Fibroblast of villous mesenchyme (primary cell): ENCODE measurements at regions not wholly inside any gene's neighbourhood (a gene's known extent, or its start where the extent isn't known, plus 50 kb on each side); places are given as distances from the start of the nearest gene placed in this dataset.

Experiments used
- DNase-seq: peaks from one replicate; pipeline ENCODE4 v3.0.0-alpha.2; 2010; ENCODE audit warnings: low read depth
- H3K4me3 ChIP-seq: 2 replicates; pipeline ENCODE4 v1.5.1; 2011; ENCODE audit warnings: low read depth, mild to moderate bottlenecking, low read length
- TF ChIP-seq, protein P1 (sequence below): IDR thresholded peaks from 2 replicates; pipeline ENCODE4 v1.5.1; 2012; ENCODE audit warnings: low read depth, mild to moderate bottlenecking, low read length; ENCODE audit not compliant: insufficient read depth

DNA sequence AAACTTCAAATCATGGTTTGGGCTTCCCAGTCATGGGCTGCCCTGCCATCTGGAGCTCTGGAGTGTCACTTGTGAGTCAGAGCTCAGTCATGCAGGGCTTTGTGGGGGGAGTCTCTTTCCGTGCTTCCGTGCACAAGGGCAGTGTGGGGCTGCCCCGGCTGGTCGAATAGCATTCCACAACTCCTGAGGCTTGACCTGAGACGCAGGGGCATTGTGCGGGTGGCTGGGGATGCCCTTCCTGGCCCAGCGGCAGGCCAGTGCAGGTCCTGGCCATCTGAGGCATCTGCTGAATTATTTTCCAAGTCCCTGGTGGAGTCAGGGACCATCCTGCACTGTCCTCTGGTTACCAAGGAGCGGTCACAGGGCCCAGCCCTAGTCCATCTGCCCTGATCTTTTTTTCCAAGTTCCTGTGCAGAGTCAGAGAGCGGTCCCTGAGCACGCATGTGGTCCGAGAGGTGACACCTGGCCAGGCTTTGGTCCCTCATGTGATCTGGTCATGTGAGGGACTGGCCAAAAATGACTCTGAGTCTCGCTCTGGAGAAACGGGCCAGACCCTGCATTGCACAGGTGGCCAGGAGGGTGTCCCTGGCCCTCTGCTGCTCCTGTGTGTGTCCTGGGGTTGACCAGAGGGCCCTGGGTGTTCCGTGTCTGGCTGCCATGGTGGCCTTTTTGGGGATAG, 167.0 kb upstream of the ALG10B start:
- TF ChIP-seq, protein P1, sequence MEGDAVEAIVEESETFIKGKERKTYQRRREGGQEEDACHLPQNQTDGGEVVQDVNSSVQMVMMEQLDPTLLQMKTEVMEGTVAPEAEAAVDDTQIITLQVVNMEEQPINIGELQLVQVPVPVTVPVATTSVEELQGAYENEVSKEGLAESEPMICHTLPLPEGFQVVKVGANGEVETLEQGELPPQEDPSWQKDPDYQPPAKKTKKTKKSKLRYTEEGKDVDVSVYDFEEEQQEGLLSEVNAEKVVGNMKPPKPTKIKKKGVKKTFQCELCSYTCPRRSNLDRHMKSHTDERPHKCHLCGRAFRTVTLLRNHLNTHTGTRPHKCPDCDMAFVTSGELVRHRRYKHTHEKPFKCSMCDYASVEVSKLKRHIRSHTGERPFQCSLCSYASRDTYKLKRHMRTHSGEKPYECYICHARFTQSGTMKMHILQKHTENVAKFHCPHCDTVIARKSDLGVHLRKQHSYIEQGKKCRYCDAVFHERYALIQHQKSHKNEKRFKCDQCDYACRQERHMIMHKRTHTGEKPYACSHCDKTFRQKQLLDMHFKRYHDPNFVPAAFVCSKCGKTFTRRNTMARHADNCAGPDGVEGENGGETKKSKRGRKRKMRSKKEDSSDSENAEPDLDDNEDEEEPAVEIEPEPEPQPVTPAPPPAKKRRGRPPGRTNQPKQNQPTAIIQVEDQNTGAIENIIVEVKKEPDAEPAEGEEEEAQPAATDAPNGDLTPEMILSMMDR = no peak
- no peak for DNase-seq
- no peak overlapping the region for H3K4me3 ChIP-seq

DNA sequence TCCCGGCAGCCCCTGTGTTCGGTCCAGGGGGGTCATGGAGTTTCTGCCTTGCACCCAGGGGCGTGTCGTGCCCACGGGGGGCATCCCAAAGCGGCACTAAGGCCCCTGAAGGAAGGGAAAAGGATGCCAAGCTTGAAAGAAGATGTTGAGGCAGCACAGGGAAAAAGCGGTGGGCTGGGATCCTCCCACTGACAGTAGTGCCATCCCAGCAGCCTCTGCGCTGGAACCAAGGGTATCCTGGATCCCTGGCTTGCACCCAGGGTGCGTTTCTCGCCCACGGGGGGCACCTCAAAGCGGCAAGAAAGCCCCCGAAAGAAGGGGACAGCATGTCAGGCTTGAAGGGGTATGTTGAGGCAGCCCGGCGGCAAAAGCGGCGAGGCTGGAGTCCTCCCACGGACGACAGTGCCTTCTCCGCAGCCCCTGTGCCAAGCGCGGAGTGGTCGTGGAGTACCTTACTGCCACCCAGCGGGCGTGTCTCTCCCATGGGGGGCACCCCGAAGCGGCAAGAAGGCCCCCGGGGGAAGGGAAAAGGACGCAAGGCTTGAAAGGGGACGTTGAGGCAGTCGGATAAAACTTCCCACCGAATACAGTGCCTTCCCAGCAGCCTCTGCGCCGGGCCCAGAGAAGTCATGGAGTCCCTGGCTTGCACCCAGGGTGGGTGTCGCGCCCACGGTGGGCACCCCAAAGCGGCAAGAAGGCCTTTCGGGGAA, 164.4 kb upstream of the ALG10B start:
- DNase-seq = no peak
- TF ChIP-seq, protein P1 = no peak
- H3K4me3 ChIP-seq = no peak overlapping the region

DNA sequence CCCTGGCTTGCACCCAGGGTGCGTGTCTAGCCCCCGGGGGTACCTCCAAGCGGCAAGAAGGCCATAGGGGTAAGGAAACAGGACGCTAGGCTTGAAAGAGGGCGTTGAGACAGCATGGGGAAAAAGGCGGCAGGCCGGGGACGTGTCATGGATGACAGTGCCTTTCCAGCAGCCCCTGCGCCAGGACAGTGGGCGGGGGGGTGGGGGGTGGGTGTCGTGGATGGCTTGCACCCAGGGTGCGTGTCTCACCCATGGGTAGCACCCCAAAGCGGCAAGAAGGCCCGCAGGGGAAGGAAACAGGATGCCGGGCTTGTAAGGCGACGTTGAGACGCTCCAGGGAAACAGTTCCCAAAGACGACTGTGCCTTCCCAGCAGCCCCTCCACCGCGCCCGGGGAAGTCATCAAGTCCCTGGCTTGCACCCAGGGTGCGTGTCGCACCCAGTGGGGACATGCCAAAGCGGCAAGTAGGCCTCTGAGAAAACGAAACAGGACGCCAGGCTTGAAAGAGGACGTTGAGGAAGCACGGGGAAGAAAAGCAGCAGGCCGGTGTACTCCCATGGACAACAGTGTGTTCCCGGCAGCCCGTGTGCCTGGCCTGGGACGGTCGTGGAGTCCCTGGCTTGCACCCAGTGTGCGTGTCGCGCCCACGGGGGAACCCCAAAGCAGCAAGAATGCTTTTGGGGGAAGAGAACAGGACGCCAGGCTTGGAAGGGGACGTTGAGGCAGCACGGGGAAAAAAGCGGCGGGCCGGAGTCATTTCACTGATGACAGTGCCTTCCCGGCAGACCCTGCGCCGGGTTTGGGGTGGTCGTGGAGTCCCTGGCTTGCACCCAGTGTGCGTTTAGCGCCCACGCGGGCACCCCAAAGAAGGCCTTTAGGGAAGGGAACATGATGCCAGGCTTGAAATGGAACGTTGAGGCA, 163.5 kb upstream of the ALG10B start:
- TF ChIP-seq, protein P1 = no peak
- H3K4me3 ChIP-seq = no peak overlapping the region
- no peak for DNase-seq

DNA sequence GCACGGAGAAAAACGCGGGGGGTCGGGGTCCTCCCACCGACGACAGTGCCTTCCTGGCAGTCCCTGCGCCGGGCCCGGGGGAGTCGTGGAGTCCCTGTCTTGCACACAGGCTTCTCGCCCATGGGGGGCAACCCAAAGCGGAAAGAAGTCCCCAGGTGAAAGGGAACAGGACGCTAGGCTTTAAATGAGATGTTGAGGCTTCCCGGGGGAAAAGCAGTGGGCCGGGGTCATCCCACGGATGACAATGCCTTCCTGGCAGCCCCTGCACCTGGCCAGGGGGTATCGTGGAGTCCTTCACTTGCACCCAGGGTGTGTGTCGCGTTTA, 162.9 kb upstream of the ALG10B start:
- no peak for DNase-seq
- TF ChIP-seq, protein P1 = no peak
- H3K4me3 ChIP-seq = no peak overlapping the region

DNA sequence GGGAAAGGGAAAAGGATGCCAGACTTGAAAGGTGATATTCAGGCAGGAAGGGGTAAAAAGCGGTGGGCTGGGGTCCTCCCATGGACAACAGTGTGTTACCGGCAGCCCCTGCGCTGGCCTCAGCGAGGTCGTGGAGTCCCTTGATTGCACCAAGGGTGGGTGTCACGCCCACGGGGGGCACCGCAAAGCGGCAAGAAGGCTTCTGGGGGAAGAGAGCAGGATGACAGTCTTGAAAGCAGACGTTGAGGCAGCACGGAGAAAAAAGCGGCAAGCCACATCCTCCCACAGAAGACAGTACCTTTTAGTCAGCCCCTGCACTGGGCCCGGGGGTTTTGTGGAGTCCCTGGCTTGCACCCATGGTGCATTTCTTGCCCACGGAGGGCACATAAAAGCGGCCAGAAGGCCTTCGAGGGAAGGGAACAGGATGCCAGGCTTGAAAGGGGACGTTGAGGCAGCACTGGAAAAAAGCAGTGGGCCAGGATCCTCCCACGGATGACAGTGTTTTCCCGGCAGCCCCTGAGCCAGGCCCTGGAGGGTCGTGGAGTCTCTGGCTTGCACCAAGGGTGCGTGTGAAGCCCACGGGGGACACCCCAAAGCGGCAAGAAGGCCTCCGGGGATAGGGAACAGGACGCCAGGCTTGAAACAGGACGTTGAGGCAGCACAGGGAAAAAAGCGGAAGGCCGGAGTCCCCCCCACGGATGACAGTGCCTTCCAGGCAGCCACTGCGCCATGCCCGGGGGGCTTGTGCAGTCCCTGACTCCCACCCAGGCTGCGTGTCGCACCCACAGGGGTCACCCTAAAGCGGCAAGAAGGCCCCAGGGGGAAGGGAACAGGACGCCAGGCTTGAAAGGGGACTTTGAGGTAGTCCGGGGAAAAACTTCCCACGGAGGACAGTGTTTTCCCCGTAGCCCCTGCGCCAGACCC, 162.2 kb upstream of the ALG10B start:
- TF ChIP-seq, protein P1 = no peak
- DNase-seq = no peak
- no peak overlapping the region for H3K4me3 ChIP-seq

DNA sequence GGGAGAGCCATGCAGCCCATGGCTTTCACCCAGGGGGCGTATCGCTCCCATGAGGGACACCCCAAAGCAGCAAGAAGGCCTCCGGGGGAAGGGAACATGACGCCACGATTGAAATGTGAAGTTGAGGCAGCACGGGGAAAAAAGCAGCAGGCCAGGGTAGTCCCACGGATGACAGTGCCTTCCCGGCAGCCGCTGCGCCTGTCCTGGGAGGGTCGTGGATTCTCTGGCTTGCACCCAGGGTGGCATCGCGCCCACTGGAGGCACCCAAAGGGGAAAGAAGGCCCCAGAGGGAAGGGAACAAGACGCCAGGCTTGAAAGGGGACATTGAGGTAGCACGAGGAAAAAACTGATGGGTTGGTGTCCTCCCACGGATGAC, 161.6 kb upstream of the ALG10B start:
- DNase-seq = no peak

More for the DNA sequence above, 161.6 kb upstream of the ALG10B start:
- no peak overlapping the region for H3K4me3 ChIP-seq
- TF ChIP-seq, protein P1 = no peak
